ENCODE measurements at regions not wholly inside any gene's neighbourhood (a gene's known extent, or its start where the extent isn't known, plus 50 kb on each side); places are given as distances from the start of the nearest gene placed in this dataset.
A peak's percentile ranks its signal among the peaks of the same experiment; 100 is the strongest.

DNA sequence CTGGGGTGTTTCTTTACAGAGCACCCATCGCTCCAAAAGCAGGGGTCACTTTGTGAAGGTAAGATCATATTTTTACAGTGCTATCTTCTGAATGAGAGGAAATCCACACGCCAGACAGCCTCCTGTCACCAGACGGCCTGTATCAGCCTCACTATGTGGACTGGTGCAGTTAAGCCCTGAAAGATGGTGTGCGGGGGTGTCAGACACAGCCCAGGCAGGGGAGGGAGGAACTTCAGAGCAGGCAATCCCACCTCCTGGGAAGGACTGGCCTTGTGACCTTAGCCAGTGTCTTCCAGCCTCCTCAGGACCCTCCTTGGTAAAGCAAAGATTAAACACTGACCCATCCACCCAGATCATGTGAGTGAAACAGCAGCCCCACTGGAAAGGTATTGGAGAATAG lies 249.4 kb upstream of the CTAGE1 start:
- DNase-seq (ENCODE audit: low read depth in 4 of 4, low spot score in 3 of 4): no peak

- no peak for DNase-seq (ENCODE audit: low read depth in 4 of 4, low spot score in 3 of 4)
Measured at GRCh38 chr18:22667616-22668422, 250.1 kb upstream of the CTAGE1 start.

DNA sequence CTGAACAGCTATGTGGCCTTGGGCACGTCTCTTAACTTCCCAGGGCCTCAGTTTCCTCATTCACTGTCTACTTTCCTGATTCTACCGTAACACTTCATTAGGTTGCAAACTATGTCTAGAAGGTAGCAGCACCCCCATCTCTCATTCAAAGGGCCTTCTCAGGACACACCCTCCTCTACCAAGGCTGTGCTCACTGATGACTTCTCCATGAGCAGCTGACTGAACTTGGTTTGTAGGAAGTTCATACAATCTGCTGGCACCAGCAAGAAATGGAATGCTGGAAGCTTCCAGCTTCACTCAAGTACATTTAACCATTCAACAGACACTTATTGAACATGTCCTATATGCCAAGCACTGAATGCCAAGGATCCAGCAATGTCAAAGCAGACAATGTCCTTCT lies 250.8 kb upstream of the CTAGE1 start:
- DNase-seq (ENCODE audit: low read depth in 4 of 4, low spot score in 3 of 4): no peak

DNA sequence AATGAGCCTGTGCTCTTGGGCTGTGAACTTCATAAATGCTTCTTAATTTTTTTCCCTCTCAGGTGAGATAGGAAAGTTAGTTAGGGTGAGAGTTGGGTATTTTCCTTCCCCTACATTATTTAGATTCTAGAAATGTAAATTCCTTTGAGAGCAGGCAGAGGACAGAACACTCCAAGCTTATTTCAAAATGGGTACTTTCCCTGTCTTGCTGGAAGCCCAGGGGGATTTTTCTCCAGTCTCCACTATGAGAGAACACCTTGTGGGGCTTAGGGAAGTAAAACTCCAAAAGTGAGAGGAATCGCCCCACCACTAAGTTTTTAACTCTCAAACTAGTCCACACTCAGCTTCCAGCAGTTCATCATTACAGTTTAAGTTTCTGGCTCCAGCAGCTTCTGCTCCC lies 253.2 kb upstream of the CTAGE1 start:
- DNase-seq (ENCODE audit: low read depth in 4 of 4, low spot score in 3 of 4): no peak

- no peak for DNase-seq (ENCODE audit: low read depth in 4 of 4, low spot score in 3 of 4)
Measured at GRCh38 chr18:22673182-22673862, 255.6 kb upstream of the CTAGE1 start.

DNA sequence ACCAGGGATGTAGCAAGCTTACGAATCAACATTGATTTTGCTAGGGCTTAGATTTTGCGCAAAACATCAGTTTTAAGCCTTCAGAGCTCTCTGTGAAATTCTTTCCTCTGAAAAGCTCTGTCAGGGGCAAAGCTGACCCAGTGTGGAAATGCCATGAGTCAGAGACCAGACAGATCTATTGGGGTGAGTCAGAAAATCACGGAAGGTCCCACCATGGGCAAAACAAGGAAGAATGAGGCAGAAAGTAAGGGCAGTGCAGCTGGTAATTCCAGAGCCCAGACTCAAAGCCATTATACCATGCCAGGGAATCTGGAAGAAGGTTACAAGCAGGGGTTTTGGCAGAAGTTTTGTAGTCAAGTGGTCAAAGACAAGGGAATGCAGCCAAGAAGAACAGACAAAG lies 256.6 kb upstream of the CTAGE1 start:
- DNase-seq (ENCODE audit: low read depth in 4 of 4, low spot score in 3 of 4): no peak

GRCh38 chr18:22675006-22675405 lies 257.3 kb upstream of the CTAGE1 start:
- DNase-seq (ENCODE audit: low read depth in 4 of 4, low spot score in 3 of 4): no peak

DNA sequence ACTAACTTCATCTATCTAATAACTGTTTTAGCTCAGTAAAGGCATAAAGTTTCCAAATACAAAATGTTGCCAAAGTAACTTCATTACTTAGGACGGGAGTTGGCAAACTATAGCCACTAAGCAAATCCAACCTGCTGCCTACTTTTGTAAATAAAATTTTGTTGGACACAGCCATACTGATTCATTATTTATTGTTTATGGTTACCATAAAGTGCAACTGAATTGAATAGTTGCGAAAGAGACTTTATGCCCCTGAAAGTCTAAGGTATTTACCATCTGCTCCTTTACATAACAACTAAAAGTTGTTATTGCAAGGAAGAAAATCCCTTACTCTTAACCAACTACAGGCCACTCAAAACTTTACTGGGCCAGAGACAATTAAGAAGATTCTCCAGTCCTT lies 256.7 kb upstream of the RBBP8 start:
- DNase-seq (ENCODE audit: low read depth in 4 of 4, low spot score in 3 of 4): no peak

DNA sequence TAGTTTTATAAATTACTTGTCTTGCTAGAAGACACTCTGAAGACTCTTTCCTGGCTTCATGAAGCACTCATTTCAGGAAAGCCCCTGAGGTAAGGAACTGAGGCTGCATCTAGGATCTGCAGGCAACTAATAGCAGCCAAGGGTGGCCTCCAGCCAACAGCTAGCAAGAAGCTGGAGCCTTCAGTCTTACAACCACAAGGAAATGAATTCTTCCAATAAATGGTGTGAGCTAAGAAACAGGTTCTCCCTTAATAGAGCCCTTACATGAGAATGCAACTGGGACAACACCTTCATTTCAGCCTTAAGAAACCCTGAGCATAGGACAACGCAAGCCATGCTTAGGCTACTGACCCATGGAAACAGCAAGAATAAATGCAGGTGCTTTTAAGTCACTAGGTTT lies 254.6 kb upstream of the RBBP8 start:
- no peak for DNase-seq (ENCODE audit: low read depth in 4 of 4, low spot score in 3 of 4)

DNA sequence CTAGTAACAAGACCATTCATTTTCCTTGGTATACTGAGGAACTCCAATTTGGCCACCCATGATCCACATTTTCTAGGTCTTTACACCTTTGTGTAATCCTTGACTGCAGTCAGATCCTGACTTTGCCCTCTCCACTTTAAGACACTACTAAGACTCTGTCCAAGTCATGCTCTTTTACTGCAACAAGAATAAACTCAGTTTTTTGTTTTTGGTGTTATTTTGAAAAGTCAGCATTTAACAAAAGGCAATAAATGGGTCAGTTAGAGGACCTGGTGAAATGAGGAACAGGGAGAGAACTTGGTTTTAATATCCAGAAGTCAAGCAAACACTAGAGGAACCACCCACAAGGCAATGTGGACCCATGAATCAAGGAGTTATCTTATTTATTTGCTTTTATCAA lies 252.2 kb upstream of the RBBP8 start:
- no peak for DNase-seq (ENCODE audit: low read depth in 4 of 4, low spot score in 3 of 4)

DNA sequence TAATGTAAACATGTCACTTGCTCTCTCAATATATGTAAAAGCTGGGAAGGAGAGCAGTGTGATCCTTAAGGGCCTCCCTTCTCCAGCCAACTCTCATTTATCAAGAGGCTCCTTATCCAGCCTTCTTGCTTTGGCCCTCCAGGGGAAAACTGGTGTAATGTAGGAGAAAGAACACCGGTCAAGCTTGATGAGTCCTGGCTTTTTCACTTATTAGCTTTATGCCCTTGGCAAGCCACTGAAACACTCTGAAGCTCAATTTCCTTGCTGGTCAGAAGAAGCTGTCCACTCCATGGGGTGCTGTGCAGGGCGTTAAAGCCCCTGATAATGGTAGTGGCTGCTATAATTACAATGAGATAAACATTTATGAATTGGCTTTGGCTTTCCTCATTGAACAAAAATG lies 251.2 kb upstream of the RBBP8 start:
- no peak for DNase-seq (ENCODE audit: low read depth in 4 of 4, low spot score in 3 of 4)

GRCh38 chr18:22682720-22683119 lies 250.4 kb upstream of the RBBP8 start:
- DNase-seq (ENCODE audit: low read depth in 4 of 4, low spot score in 3 of 4): no peak

- peak; percentile 63 to 77 (median 74) for DNase-seq (ENCODE audit: low read depth in 4 of 4, low spot score in 3 of 4)
Measured at GRCh38 chr18:22683196-22683676, 249.9 kb upstream of the RBBP8 start.

- no peak for DNase-seq (ENCODE audit: low read depth in 4 of 4, low spot score in 3 of 4)
Measured at GRCh38 chr18:22683786-22684185, 249.3 kb upstream of the RBBP8 start.

DNA sequence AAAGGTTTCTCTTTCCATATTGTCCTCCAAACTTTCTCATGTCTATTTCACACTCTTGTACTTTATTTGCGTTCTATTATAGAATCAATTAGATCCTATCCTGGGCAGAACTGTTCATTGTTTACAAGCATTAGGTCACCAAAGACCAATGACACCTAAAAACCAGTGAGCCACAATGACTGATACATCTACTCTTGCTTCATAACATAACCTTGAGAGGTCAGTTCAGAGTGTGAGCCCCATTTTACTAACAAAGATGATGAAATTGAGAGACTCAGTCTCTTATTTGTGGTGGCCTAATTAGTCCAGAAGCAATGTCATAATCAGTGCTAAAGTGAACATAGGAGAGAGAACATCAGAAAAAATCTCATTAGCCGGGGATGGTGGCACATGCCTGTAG lies 248.9 kb upstream of the RBBP8 start:
- DNase-seq (ENCODE audit: low read depth in 4 of 4, low spot score in 3 of 4): no peak

DNA sequence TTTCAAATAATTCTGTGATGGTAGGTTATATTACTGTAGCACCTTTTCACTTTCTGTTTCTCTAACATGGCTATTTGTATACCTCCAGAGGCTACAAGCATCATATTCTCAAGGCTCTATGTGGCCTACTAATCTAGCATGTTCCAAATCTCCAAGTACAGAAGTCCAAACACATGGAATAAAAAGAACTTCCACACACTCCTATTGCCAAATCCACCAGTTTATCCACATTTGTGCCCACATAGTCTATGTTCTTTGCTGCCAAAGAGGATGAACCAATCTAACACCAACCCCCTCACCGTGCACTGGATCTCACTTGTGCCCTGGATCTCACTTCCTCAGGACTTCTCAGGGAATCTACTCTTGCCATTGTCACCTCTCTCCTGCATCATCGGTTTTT lies 247.3 kb upstream of the RBBP8 start:
- DNase-seq (ENCODE audit: low read depth in 4 of 4, low spot score in 3 of 4): no peak

- DNase-seq (ENCODE audit: low read depth in 4 of 4, low spot score in 3 of 4): no peak
Measured at GRCh38 chr18:22687892-22688680, 245.0 kb upstream of the RBBP8 start.

DNA sequence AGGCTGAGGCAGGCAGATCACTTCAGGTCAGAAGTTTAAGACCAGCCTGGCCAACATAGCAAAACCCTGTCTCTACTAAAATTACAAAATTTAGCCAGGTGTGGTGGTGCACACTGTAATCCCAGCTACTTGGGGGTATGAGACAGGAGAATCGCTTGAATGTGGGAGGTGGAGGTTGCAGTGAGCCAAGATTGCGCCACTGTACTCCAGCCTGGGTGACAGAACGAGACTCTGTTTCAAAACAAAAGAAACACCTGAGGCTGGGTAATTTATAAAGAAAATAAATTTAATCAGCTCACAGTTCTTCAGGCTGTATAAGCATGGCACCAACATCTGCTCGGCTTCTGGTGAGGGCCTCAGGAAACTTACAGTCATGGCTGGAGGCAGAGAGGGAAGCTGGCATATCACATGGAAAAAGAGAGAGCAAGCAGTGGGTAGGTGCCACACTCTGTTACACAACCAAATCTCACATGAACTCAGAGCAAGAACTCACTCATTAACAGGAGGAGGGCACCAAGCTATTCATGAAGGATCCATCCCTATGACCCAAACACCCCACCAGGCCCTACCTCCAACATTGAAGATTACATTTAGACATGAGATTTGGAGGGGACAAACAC lies 244.1 kb upstream of the RBBP8 start:
- DNase-seq (ENCODE audit: low read depth in 4 of 4, low spot score in 3 of 4): no peak

DNA sequence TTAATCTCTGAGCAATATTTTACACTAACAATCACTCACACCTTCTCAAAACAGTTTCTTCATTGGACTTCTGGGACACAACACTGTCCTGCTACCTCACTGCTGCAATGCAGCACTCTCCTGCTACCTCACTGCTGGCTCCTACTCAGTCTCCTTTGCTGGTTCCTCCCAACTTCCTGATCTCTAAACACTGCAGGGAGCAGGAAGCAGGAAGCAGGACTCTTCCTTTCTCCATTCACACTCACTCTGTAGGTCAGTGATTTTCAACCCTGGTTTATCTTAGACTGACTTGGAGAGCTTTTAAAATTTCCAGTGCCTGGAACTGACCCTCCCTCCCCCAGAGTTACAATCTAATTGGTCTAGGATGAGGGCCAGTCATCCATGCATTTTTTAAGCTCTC lies 243.4 kb upstream of the RBBP8 start:
- no peak for DNase-seq (ENCODE audit: low read depth in 4 of 4, low spot score in 3 of 4)

- DNase-seq (ENCODE audit: low read depth in 4 of 4, low spot score in 3 of 4): no peak
Measured at GRCh38 chr18:22690556-22690955, 242.6 kb upstream of the RBBP8 start.
